ENCODE measurements at regions not wholly inside any gene's neighbourhood (a gene's known extent, or its start where the extent isn't known, plus 50 kb on each side); places are given as distances from the start of the nearest gene placed in this dataset.

DNA sequence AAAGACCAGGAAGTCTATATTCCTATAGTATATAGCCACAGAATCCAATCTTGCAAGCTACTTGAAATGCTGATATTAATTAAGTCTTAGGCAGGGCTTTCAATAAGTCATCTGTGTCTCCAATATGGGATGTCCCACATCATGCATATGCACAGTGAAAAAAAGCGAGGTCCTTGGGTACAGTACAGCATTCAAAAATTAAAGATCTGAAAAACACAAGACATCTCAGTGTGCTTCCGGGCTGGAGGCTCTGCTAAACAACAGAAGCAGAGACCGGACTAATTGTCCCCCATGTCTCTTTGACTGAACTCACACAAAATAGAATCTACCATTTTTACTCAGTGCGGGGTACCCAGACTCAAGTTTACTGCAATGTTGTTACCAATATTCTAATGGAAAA lies 156.0 kb downstream of the DAD1 start:
- Histone ChIP-seq H3K9me3 (ENCODE audit: low read depth, low read length) (no peaks in the 10 kb centered on the region), H3K36me3 (ENCODE audit: insufficient read depth, low read length) (no peaks in the 10 kb centered on the region), H2AFZ (ENCODE audit: low read length) (no peak overlapping the region), H3K27ac (ENCODE audit: low read depth, low read length) (no peak overlapping the region), H3K27me3 (ENCODE audit: insufficient read depth, low read length) (peaks cover 20% of the 10 kb centered on the region), H3K4me3 (ENCODE audit: insufficient read depth, low read length) (no peak overlapping the region), H4K20me1 (ENCODE audit: insufficient read depth, low read length) (no peaks in the 10 kb centered on the region), H3K79me2 (ENCODE audit: insufficient read depth, low read length) (no peaks in the 10 kb centered on the region), H3K4me1 (ENCODE audit: insufficient read depth, low read length) (peaks cover 14% of the 10 kb centered on the region), H3K4me2 (ENCODE audit: insufficient read depth, low read length) (no peak overlapping the region)
- TF ChIP-seq, protein P1, sequence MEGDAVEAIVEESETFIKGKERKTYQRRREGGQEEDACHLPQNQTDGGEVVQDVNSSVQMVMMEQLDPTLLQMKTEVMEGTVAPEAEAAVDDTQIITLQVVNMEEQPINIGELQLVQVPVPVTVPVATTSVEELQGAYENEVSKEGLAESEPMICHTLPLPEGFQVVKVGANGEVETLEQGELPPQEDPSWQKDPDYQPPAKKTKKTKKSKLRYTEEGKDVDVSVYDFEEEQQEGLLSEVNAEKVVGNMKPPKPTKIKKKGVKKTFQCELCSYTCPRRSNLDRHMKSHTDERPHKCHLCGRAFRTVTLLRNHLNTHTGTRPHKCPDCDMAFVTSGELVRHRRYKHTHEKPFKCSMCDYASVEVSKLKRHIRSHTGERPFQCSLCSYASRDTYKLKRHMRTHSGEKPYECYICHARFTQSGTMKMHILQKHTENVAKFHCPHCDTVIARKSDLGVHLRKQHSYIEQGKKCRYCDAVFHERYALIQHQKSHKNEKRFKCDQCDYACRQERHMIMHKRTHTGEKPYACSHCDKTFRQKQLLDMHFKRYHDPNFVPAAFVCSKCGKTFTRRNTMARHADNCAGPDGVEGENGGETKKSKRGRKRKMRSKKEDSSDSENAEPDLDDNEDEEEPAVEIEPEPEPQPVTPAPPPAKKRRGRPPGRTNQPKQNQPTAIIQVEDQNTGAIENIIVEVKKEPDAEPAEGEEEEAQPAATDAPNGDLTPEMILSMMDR (IDR thresholded peaks at IDR 0.05; ENCODE audit: extremely low read depth, low read depth, low read length), result no peak
- no peak for DNase-seq (ENCODE audit: insufficient read length, low spot score, missing footprints)

DNA sequence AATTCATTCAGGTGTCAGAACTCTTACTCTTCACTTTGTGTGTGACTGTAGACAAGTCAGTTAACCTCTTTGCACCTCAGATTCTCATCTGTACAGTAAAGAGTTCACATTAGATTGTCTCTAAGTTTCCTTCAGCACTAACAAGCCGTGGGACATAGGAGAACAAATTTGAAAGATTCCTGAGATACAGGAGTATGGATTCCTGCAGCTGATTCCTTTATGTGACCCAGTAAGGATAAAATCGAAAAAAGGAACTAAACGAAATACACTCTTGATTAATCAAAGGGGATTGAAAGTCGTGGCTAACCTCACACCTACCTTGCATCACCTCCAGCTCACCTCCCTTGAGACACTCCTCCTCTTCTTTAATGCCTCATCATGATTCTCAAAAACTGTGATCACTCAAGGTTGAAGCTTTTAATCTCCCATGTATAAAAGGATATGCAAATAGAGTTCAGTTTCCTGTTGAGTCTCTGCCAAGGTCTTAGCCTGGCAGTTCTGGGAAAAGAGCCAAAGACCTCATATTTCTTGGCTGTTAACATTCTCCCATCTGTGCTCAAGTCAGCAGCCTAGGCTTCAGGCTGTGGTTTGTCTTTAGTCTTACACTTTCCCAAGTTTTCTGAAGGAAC lies 156.6 kb downstream of the DAD1 start:
- Histone ChIP-seq H3K4me2 (ENCODE audit: insufficient read depth, low read length) (no peak overlapping the region), H3K4me3 (ENCODE audit: insufficient read depth, low read length) (no peak overlapping the region)

DNA sequence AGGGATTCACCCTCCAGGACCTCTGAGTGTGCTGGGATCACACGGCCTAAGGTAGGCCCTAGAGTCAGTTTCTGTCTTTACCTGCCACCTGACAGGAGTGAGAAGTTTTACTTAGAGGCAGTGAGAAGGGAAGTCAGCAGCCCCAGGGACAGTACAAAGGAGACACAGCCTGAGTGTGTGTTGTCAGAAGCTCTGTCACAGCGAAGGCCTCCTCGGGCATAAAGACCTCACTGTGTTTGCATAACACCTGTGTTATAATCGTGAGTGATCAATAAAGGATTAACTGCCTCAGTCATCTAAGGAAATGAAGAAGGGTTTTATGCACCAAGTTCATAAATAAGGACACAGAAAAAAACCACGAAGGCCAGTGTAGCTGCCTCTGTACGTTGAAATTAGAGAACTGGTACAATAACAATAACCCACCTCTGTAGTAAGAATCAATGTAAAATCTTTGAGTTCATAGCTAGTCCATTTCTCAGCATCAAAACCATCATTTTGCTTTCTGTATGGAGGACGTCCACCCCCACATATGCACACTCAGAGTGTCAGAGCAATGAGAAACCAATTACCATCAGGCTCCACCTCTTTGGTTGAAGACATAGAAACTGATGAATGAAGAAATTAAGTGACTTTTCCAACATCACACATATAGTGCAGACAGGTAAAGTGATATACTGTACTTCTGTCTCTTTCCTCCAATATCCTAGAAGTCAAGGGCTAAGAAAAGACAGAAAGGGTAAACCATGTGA lies 159.3 kb downstream of the DAD1 start:
- no peak overlapping the region for H2AFZ ChIP-seq (ENCODE audit: low read length)

More for the DNA sequence above, 156.6 kb downstream of the DAD1 start:
- no peaks in the 10 kb centered on the region for H3K79me2 ChIP-seq (ENCODE audit: insufficient read depth, low read length)
- H2AFZ ChIP-seq (ENCODE audit: low read length), result no peak overlapping the region
- peaks cover 20% of the 10 kb centered on the region for H3K27me3 ChIP-seq (ENCODE audit: insufficient read depth, low read length)
- no peaks in the 10 kb centered on the region for H3K36me3 ChIP-seq (ENCODE audit: insufficient read depth, low read length)
- DNase-seq (ENCODE audit: insufficient read length, low spot score, missing footprints), result no peak
- no peaks in the 10 kb centered on the region for H3K9me3 ChIP-seq (ENCODE audit: low read depth, low read length)
- H3K27ac ChIP-seq (ENCODE audit: low read depth, low read length), result no peak overlapping the region
- no peaks in the 10 kb centered on the region for H4K20me1 ChIP-seq (ENCODE audit: insufficient read depth, low read length)
- TF ChIP-seq, protein P1 (IDR thresholded peaks at IDR 0.05; ENCODE audit: extremely low read depth, low read depth, low read length), result no peak
- H3K4me1 ChIP-seq (ENCODE audit: insufficient read depth, low read length), result peaks cover 21% of the 10 kb centered on the region

More for the DNA sequence above, 159.3 kb downstream of the DAD1 start:
- peaks cover 24% of the 10 kb centered on the region for H3K4me1 ChIP-seq (ENCODE audit: insufficient read depth, low read length)
- peaks cover 31% of the 10 kb centered on the region for H3K27me3 ChIP-seq (ENCODE audit: insufficient read depth, low read length)
- no peak overlapping the region for H3K27ac ChIP-seq (ENCODE audit: low read depth, low read length)
- TF ChIP-seq, protein P1 (IDR thresholded peaks at IDR 0.05; ENCODE audit: extremely low read depth, low read depth, low read length), result no peak
- DNase-seq (ENCODE audit: insufficient read length, low spot score, missing footprints), result no peak
- no peaks in the 10 kb centered on the region for H3K79me2 ChIP-seq (ENCODE audit: insufficient read depth, low read length)
- no peak overlapping the region for H3K4me2 ChIP-seq (ENCODE audit: insufficient read depth, low read length)
- no peaks in the 10 kb centered on the region for H3K9me3 ChIP-seq (ENCODE audit: low read depth, low read length)
- no peaks in the 10 kb centered on the region for H4K20me1 ChIP-seq (ENCODE audit: insufficient read depth, low read length)
- H3K36me3 ChIP-seq (ENCODE audit: insufficient read depth, low read length), result no peaks in the 10 kb centered on the region
- no peak overlapping the region for H3K4me3 ChIP-seq (ENCODE audit: insufficient read depth, low read length)

Measured in osteoblast (primary cell).